AG09319 (cell line): ENCODE measurements at regions not wholly inside any gene's neighbourhood (a gene's known extent, or its start where the extent isn't known, plus 50 kb on each side); places are given as distances from the start of the nearest gene placed in this dataset.
"Not testable (repeated sequence)": the region's sequence is repeated elsewhere in the genome, so short reads cannot be mapped to it uniquely, and the experiment has no call there.

Experiments used
- DNase-seq: peaks from one replicate; pipeline ENCODE4 v3.0.0-alpha.2; 2010; ENCODE audit warnings: low read depth; ENCODE audit errors: extremely low read depth
- TF ChIP-seq, protein P1 (sequence below): IDR thresholded peaks from 2 replicates; pipeline ENCODE4 v1.5.1; 2011; ENCODE audit warnings: low read depth, mild to moderate bottlenecking, inconsistent platforms, low read length, moderate library complexity

DNA sequence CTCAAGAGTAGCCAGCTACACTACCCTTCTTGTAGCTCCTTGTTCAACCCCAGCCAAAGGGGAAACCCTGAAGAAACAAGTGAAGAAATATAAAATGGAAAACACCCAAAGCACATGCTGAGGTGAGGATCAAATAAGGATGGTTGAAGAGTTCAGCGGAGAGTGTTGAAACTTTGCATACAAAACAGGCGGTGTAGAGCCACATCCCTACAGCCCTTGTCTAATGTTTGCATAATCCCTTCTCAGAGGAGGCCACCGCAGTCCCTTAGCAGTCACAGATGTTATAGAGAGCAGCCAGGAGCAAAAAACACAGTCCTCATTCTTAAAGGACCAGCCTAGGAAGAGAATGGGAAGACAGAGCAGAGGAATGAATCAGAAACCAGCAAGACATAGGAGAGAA lies 350.7 kb upstream of the SASH1 start:
- DNase-seq: no peak
- TF ChIP-seq, protein P1, sequence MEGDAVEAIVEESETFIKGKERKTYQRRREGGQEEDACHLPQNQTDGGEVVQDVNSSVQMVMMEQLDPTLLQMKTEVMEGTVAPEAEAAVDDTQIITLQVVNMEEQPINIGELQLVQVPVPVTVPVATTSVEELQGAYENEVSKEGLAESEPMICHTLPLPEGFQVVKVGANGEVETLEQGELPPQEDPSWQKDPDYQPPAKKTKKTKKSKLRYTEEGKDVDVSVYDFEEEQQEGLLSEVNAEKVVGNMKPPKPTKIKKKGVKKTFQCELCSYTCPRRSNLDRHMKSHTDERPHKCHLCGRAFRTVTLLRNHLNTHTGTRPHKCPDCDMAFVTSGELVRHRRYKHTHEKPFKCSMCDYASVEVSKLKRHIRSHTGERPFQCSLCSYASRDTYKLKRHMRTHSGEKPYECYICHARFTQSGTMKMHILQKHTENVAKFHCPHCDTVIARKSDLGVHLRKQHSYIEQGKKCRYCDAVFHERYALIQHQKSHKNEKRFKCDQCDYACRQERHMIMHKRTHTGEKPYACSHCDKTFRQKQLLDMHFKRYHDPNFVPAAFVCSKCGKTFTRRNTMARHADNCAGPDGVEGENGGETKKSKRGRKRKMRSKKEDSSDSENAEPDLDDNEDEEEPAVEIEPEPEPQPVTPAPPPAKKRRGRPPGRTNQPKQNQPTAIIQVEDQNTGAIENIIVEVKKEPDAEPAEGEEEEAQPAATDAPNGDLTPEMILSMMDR: no peak

DNA sequence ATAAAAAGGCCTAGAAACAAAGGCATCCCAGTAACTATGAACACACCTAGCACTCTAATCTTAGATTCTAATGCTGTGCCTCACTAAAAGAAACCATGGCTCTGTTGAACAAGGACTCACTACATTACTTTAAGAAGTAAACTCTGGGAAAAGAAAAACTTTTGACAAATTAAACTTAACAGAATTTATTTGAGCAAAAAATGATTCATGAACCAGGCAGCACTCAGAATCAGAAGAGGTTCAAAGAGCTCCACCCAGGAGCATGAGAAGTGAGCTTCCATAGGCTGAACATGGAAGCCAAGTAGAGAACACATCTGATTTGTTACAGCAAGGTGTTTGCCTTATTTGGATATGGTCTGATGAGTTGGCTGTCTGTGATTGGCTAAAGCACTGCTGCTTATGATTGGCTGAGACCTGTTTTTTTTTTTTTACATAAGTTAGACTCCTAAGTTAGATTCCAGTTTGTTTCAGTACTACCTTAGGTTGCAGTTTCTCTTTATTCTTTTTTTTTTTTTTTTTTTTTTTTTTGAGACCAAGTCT lies 343.6 kb upstream of the SASH1 start:
- DNase-seq: no peak
- TF ChIP-seq, protein P1: no peak

DNA sequence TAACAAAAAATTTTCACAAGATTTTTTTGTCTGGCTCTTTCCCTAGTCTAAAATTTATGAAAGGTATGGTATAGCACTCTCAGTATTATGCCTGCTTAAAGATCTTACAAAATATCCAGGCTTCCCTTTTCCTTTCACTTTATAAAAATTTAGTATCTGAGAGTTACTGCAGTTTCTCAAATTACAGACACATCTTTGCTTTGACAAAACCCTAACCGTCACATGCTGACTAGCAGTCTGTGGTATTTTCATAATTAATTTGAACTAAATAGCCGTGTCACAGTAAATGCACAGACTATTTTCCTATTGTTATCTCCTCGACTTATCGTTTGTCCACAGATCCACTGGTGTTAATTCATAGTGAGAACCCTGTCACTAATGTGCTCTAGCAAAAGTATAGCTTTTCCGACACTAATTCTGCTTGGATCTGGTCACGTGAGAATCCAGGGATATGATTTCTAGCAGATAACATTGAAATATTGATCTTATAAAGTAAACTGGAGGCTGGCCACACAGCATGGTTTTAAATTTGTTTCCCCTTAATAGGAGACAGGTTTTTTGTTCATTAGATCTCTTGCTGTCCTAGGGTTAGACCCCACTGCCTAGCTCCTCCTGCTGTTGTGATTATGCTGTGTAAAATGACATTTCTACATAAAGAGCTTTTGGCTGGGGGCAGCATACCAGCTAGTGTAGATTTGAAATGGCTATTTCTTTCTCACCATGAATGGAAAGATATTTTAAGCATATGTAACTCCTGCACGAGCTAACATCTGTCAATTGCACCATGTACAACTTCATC lies 340.6 kb upstream of the SASH1 start:
- DNase-seq: no peak
- TF ChIP-seq, protein P1: peak; percentile 32

DNA sequence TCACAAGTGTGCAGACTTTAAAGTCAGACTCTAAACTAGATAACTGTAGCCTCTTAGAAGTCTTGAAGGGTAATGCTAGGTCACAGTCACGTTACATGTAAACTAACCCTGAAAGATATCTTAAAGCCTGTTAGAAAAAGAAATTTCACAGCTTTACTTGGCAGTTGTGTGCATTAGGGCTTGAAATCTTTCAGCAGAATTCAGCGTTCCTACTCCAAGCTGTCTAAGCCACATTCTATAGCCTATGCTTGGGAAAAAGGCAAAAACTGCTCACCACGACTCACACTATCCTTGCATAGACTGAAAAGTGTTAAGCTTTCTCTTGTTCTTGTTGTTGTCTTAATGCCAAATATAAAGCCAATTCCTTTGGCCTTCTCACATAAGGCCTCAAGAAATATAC lies 338.0 kb upstream of the SASH1 start:
- DNase-seq: no peak

DNA sequence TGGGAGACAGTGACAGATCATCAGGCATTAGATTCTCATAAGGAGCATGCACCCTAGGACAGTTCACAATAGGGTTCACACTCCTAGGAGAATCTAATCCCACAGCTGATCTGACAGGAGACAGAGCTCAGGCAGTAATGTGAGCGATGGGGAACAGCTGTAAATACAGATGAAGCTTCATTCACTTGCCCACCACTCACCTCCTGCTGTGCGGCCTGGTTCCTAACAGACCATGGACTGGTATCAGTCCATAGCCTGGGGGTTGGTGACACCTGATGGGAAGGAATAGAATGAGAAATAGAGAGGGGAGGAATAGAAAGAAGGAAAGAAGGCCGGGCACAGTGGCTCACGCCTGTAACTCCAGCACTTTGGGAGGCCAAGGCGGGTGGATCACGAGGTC lies 336.8 kb upstream of the SASH1 start:
- no peak for DNase-seq
- TF ChIP-seq, protein P1: no peak

More for the DNA sequence above, 338.0 kb upstream of the SASH1 start:
- TF ChIP-seq, protein P1: no peak

DNA sequence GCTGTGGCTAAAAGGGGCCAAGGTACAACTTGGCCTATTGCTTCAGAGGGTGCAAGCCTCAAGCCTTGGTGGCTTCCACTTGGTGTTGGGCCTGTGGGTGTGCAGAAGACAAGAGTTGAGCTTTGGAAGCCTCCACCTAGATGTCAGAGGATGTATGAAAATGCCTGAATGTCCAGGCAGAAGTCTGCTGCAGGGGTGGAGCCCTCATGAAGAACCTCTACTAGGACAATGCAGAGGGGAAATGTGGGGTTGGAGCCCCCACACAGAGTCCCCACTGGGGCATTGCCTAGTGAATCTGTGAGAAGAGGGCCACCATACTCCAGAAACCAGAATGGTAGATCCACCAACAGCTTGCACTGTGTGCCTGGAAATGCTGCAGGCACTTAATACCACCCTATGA lies 332.1 kb upstream of the SASH1 start:
- not testable (repeated sequence) for DNase-seq

DNA sequence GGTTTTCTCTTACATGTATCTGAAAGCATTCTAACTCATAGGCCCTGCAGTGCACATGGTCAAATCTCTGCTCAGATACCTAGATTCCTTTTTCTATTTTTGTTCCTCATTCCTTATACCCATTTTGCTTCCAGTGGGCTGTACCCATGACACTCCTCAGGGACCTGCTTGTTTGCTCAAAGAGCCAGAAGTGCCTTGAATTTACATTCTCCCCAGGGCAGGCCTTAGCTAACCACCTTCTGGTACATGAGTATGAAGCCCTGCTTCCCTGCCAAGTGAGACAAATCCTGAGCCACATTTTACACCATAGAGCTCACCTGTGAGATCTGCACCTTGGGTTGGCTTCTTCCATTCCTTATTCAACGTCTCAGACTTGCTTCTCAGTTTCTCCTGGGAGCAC lies 326.6 kb upstream of the SASH1 start:
- TF ChIP-seq, protein P1: no peak
- no peak for DNase-seq

DNA sequence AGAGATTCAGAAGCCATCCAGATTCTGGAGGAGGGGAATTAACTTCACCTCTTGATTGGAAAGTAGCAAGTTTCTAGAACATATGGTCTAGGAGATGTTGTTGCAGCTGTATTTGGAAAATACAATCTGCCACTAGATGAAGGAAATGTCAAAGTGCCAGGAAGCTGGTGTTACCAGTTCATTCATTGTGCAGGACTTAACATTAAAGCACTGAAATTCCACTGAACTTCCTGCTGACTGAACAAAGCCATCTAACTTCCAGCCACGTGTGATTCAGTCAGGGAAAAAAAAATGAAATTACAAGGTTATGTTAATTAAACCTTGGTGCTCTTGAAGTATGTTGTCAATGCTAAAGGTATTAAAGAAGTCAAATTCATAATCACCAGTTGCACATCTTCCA lies 321.5 kb upstream of the SASH1 start:
- TF ChIP-seq, protein P1: no peak
- no peak for DNase-seq
